ENCODE measurements at regions not wholly inside any gene's neighbourhood (a gene's known extent, or its start where the extent isn't known, plus 50 kb on each side); places are given as distances from the start of the nearest gene placed in this dataset.

- intact Hi-C loops (cut with DNase I), result no loop called here
- TF ChIP-seq CTCF (IDR thresholded peaks at IDR 0.05), result peak; percentile 74 to 81 (median 79)
- TF ChIP-seq POLR2A (IDR thresholded peaks at IDR 0.05), result no peak
- H3K36me3 ChIP-seq (replicated peaks in 1 of 2; ENCODE audit: insufficient read depth in 1 of 2, low read depth in 2 of 2), result no peaks in the 10 kb centered on the region
- H3K4me3 ChIP-seq, result no peak overlapping the region
- H3K4me1 ChIP-seq, result no peaks in the 10 kb centered on the region
- H3K27ac ChIP-seq, result no peak overlapping the region
- 11 to 13% methylated on average over 6 of the region's 6 CpGs for WGBS, 2 donors
- DNase-seq (peak; percentile 70 to 87 (median 76)), ATAC-seq (peak; percentile 81)
- no peaks in the 10 kb centered on the region for H3K27me3 ChIP-seq
- no peaks in the 10 kb centered on the region for H3K9me3 ChIP-seq
These were observed 392.7 kb upstream of the MAN1A1 start for GRCh38 chr6:119742188-119742803.

- no peaks in the 10 kb centered on the region for H3K36me3 ChIP-seq (replicated peaks in 1 of 2; ENCODE audit: insufficient read depth in 1 of 2, low read depth in 2 of 2)
- no peaks in the 10 kb centered on the region for H3K9me3 ChIP-seq
These were observed 390.2 kb upstream of the MAN1A1 start for GRCh38 chr6:119739769-119740168.

GRCh38 chr6:119738425-119738824 lies 388.9 kb upstream of the MAN1A1 start:
- peaks cover 16% of the 10 kb centered on the region for H3K4me1 ChIP-seq
- 63 to 82% methylated on average over 1 of the region's 1 CpG for WGBS, 2 donors
- no peak overlapping the region for H3K27ac ChIP-seq
- intact Hi-C loops (cut with DNase I), result no loop called here
- no peaks in the 10 kb centered on the region for H3K27me3 ChIP-seq
- no peak overlapping the region for H3K4me3 ChIP-seq
- no peak for DNase-seq
- TF ChIP-seq POLR2A (IDR thresholded peaks at IDR 0.05) (no peak), CTCF (IDR thresholded peaks at IDR 0.05) (no peak)
- no peaks in the 10 kb centered on the region for H3K36me3 ChIP-seq (replicated peaks in 1 of 2; ENCODE audit: insufficient read depth in 1 of 2, low read depth in 2 of 2)
- ATAC-seq, result no peak
- H3K9me3 ChIP-seq, result no peaks in the 10 kb centered on the region

More at GRCh38 chr6:119739769-119740168, 390.2 kb upstream of the MAN1A1 start:
- Histone ChIP-seq H3K4me3 (no peak overlapping the region), H3K27ac (no peak overlapping the region), H3K4me1 (peaks cover 16% of the 10 kb centered on the region), H3K27me3 (no peaks in the 10 kb centered on the region)
- intact Hi-C loops (cut with DNase I), result no loop called here
- DNase-seq (no peak), ATAC-seq (no peak)
- WGBS, 2 donors, result 21 to 41% methylated on average over 4 of the region's 4 CpGs
- no peak for TF ChIP-seq CTCF (IDR thresholded peaks at IDR 0.05)
- TF ChIP-seq POLR2A (IDR thresholded peaks at IDR 0.05), result no peak

DNA sequence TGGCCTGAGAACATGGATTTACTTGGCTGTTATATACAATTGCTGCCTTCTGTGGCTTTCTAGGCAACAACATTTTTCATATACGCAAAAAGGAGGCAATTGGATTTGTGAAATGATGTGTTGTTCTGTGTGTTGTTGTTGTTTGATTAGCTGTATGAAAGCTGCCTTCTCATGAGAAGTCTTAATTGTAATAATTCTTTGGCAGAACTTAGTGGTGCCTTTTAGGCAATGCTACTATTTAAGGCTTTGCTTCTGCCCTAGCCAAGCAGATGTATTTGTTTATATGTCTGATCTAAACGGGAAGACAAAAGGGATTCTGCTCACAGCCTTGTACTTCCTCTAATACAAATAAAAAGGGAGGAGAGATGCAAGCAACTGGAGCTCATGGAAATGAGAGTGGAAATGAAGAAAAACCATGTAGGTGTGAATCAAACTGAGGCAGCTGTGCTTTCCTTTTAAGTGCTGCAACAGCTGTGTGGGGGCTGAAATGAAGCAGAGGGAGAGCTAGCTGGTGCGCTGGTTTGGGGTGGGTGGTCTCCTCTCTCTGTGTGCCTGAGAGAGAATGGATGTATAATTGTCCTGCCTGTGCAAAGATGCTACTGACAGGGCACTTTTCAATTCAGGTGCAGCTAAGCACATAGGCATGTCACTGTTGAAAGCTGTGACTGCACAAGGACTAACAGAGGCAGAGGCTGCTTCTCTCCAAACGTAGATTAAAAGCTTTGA lies 386.9 kb upstream of the MAN1A1 start:
- ATAC-seq (no peak), DNase-seq (no peak)
- intact Hi-C loops (cut with DNase I), result no loop called here
- 44 to 50% methylated on average over 4 of the region's 4 CpGs for WGBS, 2 donors
- Histone ChIP-seq H3K9me3 (no peaks in the 10 kb centered on the region), H3K27me3 (no peaks in the 10 kb centered on the region), H3K27ac (no peak overlapping the region), H3K4me1 (peaks cover 16% of the 10 kb centered on the region), H3K4me3 (no peak overlapping the region), H3K36me3 (replicated peaks in 1 of 2; ENCODE audit: insufficient read depth in 1 of 2, low read depth in 2 of 2) (no peaks in the 10 kb centered on the region)
- TF ChIP-seq POLR2A (IDR thresholded peaks at IDR 0.05) (no peak), CTCF (IDR thresholded peaks at IDR 0.05) (no peak)

All from body of pancreas (tissue), 4 donors.